Osteoblast (primary cell): ENCODE measurements at regions not wholly inside any gene's neighbourhood (a gene's known extent, or its start where the extent isn't known, plus 50 kb on each side); places are given as distances from the start of the nearest gene placed in this dataset.

Source experiments
- DNase-seq: peaks from one replicate; pipeline ENCODE4 v3.0.0; 2011; ENCODE audit warnings: low spot score, mixed read lengths; ENCODE audit not compliant: insufficient read length; ENCODE audit errors: missing footprints
- H2AFZ ChIP-seq: 2 replicates; pipeline ENCODE4 v1.6.0; 2011; ENCODE audit warnings: mild to moderate bottlenecking, low read length
- H3K27ac ChIP-seq: 2 replicates; pipeline ENCODE4 v1.5.1; 2011; ENCODE audit warnings: mild to moderate bottlenecking, low read depth, low read length, moderate library complexity
- H3K27me3 ChIP-seq: 2 replicates; pipeline ENCODE4 v1.6.0; 2012; ENCODE audit warnings: mild to moderate bottlenecking, control low read depth, inconsistent platforms, low read length, moderate library complexity; ENCODE audit not compliant: insufficient read depth
- H3K36me3 ChIP-seq: 2 replicates; pipeline ENCODE4 v1.5.1; 2011; ENCODE audit warnings: mild to moderate bottlenecking, low read length, control low read depth, moderate library complexity; ENCODE audit not compliant: insufficient read depth
- H3K4me1 ChIP-seq: 2 replicates; pipeline ENCODE4 v1.5.1; 2011; ENCODE audit warnings: mild to moderate bottlenecking, low read length, control low read depth, moderate library complexity; ENCODE audit not compliant: insufficient read depth
- H3K4me2 ChIP-seq: 2 replicates; pipeline ENCODE4 v1.6.0; 2011; ENCODE audit warnings: mild to moderate bottlenecking, low read length; ENCODE audit not compliant: insufficient read depth
- H3K4me3 ChIP-seq: fragments of 200-600 bp; sonication (generic); 3 replicates; pipeline ENCODE4 v1.5.1; 2012; ENCODE audit warnings: mild to moderate bottlenecking, low read length, inconsistent platforms; ENCODE audit not compliant: insufficient read depth
- H3K79me2 ChIP-seq: 2 replicates; pipeline ENCODE4 v1.6.0; 2012; ENCODE audit warnings: mild to moderate bottlenecking, low read length, control low read depth, inconsistent platforms; ENCODE audit not compliant: insufficient read depth
- H3K9me3 ChIP-seq: 2 replicates; pipeline ENCODE4 v1.5.1; 2011; ENCODE audit warnings: low read depth, low read length, control low read depth
- H4K20me1 ChIP-seq: 2 replicates; pipeline ENCODE4 v1.6.0; 2012; ENCODE audit warnings: mild to moderate bottlenecking, low read length, control low read depth; ENCODE audit not compliant: insufficient read depth
- CTCF ChIP-seq: IDR thresholded peaks from 2 replicates; pipeline ENCODE4 v1.5.1; 2011; ENCODE audit warnings: mild to moderate bottlenecking, low read depth, low read length, moderate library complexity; ENCODE audit errors: extremely low read depth

GRCh38 chr4:45650545-45650944 lies 473.3 kb downstream of the GABRG1 start:
- H3K4me3 ChIP-seq = no peak overlapping the region
- H3K27ac ChIP-seq = no peak overlapping the region
- no peaks in the 10 kb centered on the region for H3K9me3 ChIP-seq
- no peaks in the 10 kb centered on the region for H3K79me2 ChIP-seq
- no peaks in the 10 kb centered on the region for H3K27me3 ChIP-seq
- H2AFZ ChIP-seq = no peak overlapping the region
- H4K20me1 ChIP-seq = no peaks in the 10 kb centered on the region
- H3K4me1 ChIP-seq = no peaks in the 10 kb centered on the region
- TF ChIP-seq CTCF = no peak
- no peaks in the 10 kb centered on the region for H3K36me3 ChIP-seq
- no peak overlapping the region for H3K4me2 ChIP-seq
- DNase-seq = no peak

- Histone ChIP-seq H2AFZ (no peak overlapping the region), H3K4me1 (no peaks in the 10 kb centered on the region), H3K4me2 (no peak overlapping the region), H3K27me3 (no peaks in the 10 kb centered on the region), H3K79me2 (no peaks in the 10 kb centered on the region), H3K9me3 (no peaks in the 10 kb centered on the region), H3K4me3 (no peak overlapping the region), H4K20me1 (no peaks in the 10 kb centered on the region), H3K36me3 (no peaks in the 10 kb centered on the region), H3K27ac (no peak overlapping the region)
- no peak for DNase-seq
- no peak for TF ChIP-seq CTCF
Measured at GRCh38 chr4:45648846-45649245, 475.0 kb downstream of the GABRG1 start.

- H4K20me1 ChIP-seq = no peaks in the 10 kb centered on the region
- H3K27ac ChIP-seq = no peak overlapping the region
- H3K9me3 ChIP-seq = no peaks in the 10 kb centered on the region
- no peaks in the 10 kb centered on the region for H3K4me1 ChIP-seq
- no peak overlapping the region for H3K4me2 ChIP-seq
- no peaks in the 10 kb centered on the region for H3K36me3 ChIP-seq
- H3K27me3 ChIP-seq = no peaks in the 10 kb centered on the region
- no peak overlapping the region for H2AFZ ChIP-seq
- H3K79me2 ChIP-seq = no peaks in the 10 kb centered on the region
- no peak for DNase-seq
- no peak for TF ChIP-seq CTCF
- H3K4me3 ChIP-seq = no peak overlapping the region
Measured at GRCh38 chr4:45647823-45648222, 476.0 kb downstream of the GABRG1 start.

- H3K27ac ChIP-seq = no peak overlapping the region
- no peak overlapping the region for H3K4me2 ChIP-seq
- H2AFZ ChIP-seq = no peak overlapping the region
- H3K9me3 ChIP-seq = no peaks in the 10 kb centered on the region
- no peak for DNase-seq
- H3K79me2 ChIP-seq = no peaks in the 10 kb centered on the region
- H3K4me3 ChIP-seq = no peak overlapping the region
- no peaks in the 10 kb centered on the region for H3K4me1 ChIP-seq
- H4K20me1 ChIP-seq = no peaks in the 10 kb centered on the region
- H3K27me3 ChIP-seq = no peaks in the 10 kb centered on the region
- H3K36me3 ChIP-seq = no peaks in the 10 kb centered on the region
- TF ChIP-seq CTCF = no peak
Measured at GRCh38 chr4:45646885-45647590, 476.8 kb downstream of the GABRG1 start.
